Suprapubic skin (tissue), 4 donors: ENCODE measurements at regions not wholly inside any gene's neighbourhood (a gene's known extent, or its start where the extent isn't known, plus 50 kb on each side); places are given as distances from the start of the nearest gene placed in this dataset.
"Not testable (repeated sequence)": the region's sequence is repeated elsewhere in the genome, so short reads cannot be mapped to it uniquely, and the experiment has no call there.

Source experiments
- CTCF ChIP-seq, 2 donors: fragments of 200-600 bp in 1 of 2; fragments of 450-650 bp in 1 of 2; sonication (generic) in 1 of 2; IDR thresholded peaks; one replicate each; pipeline ENCODE4 v1.5.1; 2016 to 2019; ENCODE audit warnings: antibody characterized with exemption in 2 of 2, mild to moderate bottlenecking in 1 of 2, moderate library complexity in 1 of 2
- EP300 ChIP-seq: sonication (generic); formaldehyde crosslinking; IDR thresholded peaks from one replicate; pipeline ENCODE4 v1.6.1; 2017; ENCODE audit warnings: antibody characterized with exemption
- POLR2A ChIP-seq, 2 donors: fragments of 450-650 bp; IDR thresholded peaks; one replicate each; pipeline ENCODE4 v1.6.1; 2017; ENCODE audit warnings: antibody characterized with exemption in 2 of 2, mild to moderate bottlenecking in 2 of 2, moderate library complexity in 2 of 2
- POLR2AphosphoS5 ChIP-seq, 3 donors: sonication (generic); formaldehyde crosslinking; IDR thresholded peaks; one replicate each; pipeline ENCODE4 v1.6.1; 2017; ENCODE audit warnings: antibody characterized with exemption in 3 of 3

DNA sequence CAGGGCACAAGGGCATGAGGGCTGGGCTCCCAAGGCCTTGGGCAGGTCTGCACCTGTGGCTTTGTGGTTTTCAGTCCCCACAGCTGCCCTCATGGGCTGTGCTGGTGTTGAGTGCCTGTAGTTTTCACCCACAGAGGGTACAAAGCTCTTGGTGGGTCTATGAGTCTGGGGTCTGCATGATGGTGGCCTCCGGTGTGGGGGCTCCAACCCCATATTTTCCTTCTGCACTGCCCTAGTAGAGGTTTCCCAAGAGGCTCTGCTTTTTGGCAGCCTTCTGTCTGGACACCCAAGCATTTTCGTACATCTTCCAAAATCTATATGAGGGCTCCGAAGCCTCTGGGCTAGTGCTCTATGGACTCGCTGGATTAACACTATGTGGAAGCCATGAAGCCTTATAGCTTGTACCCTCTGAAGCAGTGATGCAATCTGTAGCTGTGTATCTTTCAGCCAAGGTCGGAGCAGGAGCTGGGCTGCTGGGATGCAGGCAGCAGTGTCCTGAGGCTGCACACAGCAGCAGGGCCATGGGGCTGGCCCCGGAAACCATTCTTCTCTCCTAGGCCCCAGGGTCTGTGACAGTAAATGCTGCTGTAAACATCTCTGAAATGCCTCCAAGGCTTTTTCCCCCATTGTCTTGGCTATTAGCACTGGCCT, 240.3 kb downstream of the CWH43 start:
- TF ChIP-seq POLR2AphosphoS5 (IDR thresholded peaks at IDR 0.05); POLR2A (IDR thresholded peaks at IDR 0.05); CTCF (IDR thresholded peaks at IDR 0.05); EP300: not testable (repeated sequence)
